Right renal pelvis (tissue), 4 donors: ENCODE measurements at regions not wholly inside any gene's neighbourhood (a gene's known extent, or its start where the extent isn't known, plus 50 kb on each side); places are given as distances from the start of the nearest gene placed in this dataset.
A peak's percentile ranks its signal among the peaks of the same experiment; 100 is the strongest.

ENCODE experiments used
- DNase-seq, 4 donors: peaks; one replicate each; pipeline ENCODE4 v3.0.0-alpha.2; 2013; ENCODE audit warnings: low read depth in 4 of 4, low spot score in 3 of 4, missing footprints in 1 of 4

DNA sequence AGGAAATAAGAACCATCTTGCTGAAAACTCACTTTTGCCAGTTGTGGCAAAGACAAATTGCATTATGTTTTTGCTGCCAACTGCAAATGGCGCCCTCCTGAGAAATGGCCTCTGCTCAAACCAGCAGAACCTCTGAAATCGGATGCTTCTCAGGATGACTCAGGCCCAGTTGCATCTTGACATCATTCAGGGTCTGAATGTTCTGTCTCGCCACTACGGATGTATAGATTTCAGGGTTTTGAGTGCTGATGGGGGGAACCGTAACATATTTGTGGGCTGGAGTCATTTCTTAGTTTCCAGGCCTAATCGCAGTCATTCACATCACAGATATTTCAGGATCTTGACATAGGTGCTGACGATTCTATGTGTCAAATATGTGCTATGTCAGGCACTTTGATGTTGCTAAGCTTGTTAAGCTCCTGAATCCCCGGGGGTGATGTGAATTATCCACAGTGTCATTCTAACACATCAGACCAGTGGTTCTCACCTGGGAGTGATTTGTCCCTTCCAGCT is 207.1 kb downstream of the NFATC2 start:
- no peak for DNase-seq

DNA sequence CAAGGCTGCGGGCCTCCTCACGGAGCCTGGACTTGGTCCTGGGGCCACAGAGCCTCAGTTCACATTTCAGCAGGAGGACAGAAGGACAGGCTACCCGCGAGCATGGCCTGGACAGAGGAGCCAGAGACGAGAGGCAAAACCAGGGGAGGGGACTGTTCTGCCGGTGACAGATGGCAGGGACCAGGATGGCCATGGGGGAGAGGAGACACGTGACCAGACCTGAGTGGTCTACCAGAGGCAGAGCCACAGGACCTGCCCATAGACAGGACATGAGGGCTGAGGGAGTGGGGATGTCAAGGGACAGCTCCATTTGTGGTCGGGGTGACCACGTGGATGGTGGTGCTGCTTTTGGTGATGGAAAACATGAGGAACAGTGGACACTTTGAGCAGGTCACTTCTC is 207.9 kb downstream of the NFATC2 start:
- DNase-seq = no peak

DNA sequence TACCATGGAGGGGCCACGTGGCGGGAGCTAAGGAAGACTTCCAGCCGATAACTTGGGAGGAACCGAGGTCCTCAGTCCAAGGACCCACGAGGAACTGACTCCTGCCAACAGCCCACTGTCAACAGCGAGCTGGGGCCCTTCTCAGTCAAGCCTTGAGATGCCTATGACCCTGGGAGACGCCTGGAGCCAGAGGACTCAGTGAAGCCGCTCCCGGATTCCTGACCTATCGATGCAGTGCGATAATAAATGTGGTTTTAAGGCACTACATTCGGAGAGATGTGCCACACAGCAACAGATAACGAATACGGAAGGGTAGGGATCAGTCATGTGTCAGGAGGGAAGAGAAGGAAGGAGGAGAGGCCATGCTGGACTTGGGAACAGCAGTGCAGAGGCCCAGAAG is 208.5 kb downstream of the NFATC2 start:
- no peak for DNase-seq

DNA sequence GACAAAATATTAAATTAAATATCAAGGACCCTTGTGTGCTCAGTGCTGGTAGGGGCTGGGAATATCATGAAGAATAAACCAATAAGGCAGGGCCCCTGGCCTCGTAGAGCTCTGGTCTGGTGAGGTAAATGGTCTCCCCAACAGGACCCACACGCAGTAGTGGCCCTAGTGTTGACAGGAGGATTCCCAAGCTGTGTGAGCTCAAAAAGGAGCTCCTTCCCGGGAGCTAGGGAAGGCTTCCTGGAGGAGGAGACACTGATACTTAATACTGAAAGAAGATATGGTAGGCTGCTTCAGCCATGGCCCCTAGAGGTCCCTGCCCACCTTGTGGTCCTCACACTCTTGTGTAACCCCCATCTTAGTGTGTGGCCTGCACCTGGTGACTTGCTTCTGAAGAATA is 209.1 kb downstream of the NFATC2 start:
- DNase-seq = no peak

DNA sequence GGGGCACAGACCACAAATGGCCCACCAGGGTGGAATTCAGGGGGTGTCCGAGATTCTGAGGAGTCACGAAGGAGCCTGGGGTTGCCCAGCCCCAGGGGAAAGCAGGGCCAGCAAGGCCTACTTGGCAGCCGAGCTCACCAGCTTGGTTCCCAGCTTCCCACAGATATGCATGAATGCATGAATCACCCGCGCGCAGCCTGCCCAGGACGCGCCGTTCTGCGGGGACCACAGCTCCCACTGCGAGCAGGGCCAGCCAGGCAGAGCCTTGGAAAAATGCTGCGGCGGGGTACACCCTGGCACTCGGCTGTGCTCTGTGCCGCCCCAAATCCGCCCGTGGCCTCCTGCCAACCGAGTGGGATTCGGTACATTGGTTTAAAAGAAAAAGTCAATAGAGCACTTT is 211.0 kb downstream of the NFATC2 start:
- DNase-seq = no peak

DNA sequence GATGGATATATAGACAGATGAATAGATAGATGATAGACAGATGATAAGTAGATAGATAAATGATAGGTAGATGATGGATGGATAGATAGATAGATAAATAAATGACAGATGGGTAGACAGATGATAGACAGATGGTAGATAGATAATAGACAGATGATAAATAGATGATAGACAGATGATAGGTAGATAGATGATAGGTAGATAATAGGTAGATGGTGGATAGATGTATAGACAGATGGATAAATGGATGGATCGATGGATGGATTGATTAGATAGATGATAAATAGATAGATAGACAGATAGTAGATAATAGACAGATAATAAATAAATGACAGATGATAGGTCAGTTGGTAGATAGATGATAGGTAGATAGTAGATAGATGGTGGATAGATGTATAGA is 212.7 kb downstream of the NFATC2 start:
- DNase-seq = no peak

DNA sequence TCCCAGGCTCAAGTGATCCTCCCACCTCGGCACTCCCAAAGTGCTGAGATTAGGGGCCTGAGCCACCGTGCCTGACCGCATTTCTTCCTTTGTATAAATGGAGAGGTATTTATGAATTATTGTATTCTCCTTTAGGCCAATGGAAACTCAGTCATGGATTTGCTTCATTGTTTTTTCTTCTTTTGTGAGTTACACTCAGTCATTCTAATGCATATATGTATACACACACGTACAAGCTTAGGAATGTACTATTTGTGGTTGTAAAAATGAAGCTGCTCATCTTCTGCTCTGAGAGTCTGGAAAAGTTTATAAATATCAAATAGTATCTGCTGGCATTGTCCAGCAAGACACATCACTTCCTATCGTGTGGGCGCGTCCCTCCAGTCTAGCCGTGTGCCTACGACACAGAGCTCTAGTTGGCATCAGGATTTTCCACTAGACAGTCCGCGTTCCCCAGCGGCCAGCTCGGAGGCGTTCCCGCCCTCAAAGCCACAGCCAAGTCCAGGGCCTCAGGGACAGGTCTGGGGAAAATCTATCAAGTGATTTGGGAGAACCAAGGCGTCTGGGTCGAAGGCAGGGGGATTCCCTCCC is 215.2 kb downstream of the NFATC2 start:
- DNase-seq = no peak

DNA sequence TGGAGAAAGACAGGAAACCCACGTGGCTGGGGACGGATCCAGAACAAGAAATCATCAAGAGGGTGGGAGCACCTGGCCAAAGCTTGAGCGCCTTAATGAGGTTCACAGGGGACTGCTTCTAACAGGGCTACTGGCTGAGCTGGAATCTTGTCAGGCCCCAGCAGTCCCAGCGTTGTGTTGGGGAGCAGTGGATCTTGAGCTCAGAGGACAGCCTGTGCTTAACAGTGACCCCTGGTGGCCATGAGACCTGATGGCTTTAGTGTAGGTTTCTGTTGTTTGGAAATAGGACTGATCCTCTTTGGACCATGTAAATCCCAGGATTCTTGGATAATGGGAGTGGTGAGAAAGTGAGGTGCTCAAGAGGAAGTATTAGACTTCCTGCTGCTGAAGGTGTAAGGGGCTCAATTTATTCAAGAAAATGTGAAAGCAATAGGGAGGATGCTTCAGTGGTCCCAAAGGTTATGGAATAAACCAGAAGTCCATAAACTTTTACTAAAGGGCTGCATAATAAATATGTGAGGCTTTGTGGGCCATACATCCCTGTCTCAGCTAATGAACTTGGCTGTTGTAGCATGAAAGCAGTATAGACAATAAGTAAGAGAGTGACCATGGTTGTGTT is 216.2 kb downstream of the NFATC2 start:
- DNase-seq = peak in 1 of 4 donors; percentile 25

DNA sequence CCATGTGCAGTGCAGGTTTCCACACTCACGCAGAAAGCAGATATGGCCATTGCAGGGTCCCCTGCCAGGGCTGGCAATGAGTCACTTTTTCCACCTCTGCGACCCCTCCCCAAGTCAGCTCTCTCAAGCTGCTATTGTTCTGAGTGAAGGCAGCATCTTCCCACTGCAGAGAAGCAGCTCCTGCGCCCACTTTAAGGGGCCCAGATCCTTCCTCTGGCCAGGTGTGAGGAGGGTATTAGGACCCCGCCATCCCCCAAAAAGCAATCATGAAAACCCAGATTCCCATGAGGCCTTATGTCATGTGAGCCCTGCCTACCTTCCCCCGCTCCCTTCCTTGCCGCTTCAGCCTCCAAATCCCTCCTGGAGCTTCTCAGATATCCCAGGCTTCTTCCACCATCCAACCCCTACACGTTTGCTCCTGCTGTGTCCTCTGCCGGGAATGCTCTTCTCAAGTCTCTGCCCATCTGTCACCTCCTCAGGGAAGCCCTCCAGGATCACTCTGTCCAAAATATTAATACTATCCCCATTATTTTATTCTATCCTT is 220.3 kb downstream of the NFATC2 start:
- no peak for DNase-seq

DNA sequence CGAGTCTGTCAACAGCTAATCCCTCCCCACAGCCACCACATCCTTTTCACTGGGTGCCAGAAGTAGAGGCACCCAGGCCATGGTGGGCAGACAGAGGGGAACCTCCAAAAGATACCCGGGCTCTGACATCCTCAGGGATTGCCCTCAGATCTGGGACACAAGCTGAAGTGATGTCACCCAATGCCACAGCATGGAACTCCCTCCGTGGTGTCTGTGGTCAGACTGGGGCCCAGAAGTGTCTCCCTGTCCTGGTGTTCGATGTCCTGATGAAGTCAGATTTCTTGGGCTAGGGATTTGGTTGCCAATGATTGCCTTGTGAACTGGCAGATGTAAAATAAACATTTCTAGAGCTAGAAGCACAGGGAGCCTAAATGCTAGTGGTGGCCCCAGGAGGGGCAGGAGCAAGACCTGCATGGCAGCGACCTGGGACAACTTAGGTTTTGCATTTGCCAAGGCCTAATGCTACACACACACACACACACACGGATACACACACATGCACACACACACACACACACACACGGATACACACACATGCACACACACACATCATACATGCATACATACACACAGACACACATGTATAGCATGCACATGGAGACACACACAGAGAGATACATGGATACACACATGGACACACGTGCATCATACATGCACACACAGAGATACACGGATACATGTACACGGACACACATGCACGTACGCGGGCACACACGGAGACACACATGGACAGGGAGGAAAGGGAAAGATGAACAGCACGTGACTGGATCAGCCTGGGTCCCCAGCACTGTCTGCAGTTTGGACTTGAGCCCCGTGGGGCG is 221.0 kb downstream of the NFATC2 start:
- no peak for DNase-seq

DNA sequence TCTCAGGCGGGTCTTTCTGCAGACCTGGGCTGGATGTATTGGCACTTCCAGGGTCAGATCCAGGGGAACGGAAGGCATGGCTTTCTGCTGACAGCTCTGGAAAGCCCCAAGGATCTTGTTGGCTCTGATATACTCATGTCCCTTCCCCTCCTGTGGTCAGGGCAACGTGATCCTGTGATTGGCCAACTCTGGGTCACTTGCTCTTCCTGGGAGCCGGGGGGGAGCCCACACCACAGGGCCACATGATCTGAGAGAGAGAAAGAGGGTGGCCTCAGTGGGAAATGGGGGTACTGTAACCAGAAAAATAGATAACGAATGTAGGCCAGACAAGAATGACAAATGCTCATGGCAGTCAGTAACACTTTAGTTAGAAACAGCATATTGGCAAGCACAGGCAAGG is 223.0 kb downstream of the NFATC2 start:
- DNase-seq = no peak

DNA sequence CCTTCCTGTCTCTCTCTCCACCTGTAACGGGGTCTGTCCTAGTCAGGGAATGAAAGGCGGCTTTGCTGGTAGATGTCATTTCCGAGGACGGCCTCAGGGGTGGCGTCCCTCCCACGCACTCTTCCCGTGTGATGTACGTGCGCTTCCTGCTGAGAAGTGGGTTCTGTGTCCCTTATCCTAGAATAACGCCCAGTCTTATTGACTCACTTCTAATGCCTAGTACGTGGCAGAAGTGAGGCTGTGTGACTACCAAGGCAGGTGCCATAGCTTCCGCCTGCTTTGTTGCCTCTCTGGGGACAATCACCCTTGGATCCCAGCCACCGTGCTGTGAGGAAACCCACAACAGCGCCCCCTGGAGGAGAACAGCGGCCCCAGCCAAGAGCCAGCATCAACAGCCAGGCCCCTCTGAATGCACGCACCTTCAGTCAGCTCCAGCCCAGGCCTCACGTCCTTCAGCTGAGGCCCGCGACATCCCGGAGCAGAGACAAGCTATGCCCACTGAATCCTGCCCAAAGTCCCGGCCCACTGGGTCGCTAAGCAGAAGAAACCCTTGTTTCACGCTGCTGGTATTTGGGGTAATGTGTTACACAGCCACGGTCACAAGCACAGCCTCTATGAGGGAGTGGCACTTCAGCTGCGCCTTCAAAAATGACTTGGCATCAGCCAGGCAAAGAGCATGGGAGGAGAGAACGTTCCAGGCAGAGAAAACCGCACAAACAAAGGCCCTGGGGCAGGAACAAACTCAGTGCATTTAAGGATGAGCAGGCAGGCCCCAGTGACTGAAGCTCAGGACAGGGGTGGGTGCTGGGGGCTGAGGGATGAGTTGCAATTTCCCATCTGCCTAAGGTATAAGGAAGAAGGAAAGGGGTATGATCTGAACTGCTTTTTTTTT is 224.2 kb downstream of the NFATC2 start:
- no peak for DNase-seq

DNA sequence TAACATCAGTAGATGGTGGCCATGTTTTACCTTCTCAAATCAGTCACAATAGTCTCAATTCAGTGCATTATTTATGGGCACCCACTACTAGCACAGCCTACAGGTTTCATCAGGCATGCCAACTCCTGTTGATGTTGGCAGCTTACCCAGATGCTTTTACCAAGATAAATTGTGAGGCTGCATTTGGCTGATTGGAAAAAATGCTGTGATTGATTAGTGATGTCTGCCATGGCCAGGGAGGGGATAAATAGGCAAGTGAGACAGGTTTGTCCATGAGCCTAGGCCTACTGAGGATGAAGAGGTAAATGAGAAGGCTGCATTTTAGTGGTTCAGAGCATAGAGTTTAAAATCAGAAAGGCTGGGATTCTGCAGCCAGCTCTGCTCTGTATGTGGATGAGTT is 227.1 kb downstream of the NFATC2 start:
- DNase-seq = no peak

DNA sequence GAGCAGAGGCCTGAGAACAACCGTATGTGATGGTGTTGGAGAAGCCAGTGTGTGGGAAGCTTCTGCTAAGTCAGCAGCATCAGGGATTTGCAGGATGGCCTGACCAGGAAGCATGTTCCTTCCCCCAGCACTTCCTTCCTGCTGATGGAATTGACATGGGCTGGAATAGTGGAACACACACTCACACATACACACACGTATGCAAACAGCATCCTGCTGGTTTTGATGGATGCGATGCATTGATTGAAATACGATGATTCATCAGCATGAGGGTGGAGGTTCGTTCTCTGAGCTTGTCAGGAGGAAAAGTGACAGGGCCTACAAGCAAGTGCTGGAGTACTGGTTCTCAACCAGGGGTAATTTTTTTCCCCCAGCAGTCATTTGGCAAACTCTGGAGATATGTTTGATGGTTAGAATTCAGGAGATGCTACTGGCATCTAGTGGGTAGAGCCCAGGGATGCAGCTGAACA is 229.1 kb downstream of the NFATC2 start:
- DNase-seq = no peak

DNA sequence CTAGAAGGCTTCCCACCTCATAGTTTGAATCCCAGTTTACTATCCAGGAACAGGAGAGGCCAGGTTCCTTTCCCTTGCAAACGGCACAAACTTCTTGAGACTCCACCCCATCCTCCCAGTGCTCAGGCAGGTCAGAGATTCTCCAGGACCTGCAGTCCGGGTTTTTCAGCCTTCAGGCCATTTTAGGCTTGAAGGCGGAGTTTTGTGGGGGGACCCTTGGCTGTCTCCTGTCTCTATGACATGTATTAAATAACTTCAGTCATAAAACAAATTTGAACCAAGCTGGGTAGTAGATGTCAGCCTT is 230.1 kb downstream of the NFATC2 start:
- DNase-seq = no peak

DNA sequence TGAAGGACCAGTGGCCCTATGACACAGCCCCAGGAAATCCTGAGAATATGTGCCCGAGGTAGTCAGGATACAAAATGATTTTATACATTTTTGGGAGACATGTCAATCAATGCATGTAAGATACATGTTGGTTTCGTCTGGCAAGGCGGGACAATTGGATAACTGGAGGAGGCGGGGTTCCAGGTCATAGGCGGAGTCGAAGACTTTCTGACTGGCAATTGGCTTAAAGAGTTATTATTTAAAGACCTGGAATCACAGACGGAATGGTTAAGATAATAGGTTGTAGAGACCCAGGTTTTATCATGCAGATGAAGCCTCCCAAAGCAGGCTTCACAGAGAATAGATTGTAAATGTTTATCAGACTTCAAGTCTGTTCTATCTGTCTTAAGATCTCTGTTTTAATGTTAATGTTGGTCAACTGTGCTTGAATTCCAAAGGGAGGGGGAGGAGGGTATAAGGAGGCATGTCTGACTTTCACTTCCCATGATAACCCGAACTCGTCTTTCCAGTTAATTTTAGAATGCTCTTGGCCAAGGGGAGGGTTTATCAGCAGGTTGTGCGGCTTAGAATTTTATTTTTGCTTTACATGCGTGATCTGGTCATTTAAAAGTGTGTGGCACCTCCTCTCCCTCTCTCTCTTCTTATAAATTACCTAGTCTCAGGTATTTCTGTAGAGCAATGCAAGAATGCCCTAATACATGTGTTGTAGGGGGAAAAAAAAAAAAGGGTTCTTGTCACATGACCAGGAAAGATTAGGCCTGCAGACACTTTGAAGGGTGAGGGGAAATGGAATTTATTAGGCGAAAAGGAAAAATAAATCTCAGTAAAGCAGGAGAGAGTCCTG is 230.7 kb downstream of the NFATC2 start:
- DNase-seq = no peak

DNA sequence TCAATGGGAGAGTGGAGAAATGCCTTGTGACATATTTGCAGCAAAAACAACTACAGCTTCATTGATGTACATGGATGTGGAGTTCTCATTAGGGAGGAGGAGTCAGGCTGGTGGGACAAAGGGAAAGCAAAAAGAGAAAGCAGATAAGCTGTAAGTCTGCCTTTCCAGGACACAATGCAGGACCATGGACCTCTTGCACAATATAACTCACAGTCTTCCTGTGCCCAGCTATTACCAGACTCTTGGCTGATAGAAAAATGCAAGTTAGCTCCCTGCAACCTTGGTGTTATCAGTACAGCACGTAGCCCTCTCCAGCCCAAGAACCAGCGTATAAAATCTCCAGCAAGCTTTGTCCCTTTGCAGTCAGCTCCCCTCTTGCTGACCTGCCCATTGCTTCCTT is 232.3 kb downstream of the NFATC2 start:
- DNase-seq = no peak

DNA sequence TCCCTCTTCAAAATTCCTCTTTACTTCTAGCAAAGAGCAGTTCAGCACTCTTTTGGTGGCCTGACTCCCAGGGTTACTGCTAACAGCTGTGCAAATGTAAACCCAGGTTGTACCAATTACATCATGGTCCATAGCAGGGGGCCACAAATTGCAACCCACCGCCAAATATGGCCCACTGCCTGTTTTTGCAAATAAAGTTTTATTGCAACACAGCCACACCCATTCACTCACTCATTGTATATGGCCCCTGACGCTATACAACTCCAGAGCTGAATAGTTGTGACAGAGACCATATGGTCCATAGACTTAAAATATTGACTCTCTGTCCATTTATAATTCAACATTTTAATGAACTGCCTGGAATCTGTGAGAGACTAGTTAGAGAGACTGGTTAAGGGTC is 233.4 kb downstream of the NFATC2 start:
- no peak for DNase-seq

DNA sequence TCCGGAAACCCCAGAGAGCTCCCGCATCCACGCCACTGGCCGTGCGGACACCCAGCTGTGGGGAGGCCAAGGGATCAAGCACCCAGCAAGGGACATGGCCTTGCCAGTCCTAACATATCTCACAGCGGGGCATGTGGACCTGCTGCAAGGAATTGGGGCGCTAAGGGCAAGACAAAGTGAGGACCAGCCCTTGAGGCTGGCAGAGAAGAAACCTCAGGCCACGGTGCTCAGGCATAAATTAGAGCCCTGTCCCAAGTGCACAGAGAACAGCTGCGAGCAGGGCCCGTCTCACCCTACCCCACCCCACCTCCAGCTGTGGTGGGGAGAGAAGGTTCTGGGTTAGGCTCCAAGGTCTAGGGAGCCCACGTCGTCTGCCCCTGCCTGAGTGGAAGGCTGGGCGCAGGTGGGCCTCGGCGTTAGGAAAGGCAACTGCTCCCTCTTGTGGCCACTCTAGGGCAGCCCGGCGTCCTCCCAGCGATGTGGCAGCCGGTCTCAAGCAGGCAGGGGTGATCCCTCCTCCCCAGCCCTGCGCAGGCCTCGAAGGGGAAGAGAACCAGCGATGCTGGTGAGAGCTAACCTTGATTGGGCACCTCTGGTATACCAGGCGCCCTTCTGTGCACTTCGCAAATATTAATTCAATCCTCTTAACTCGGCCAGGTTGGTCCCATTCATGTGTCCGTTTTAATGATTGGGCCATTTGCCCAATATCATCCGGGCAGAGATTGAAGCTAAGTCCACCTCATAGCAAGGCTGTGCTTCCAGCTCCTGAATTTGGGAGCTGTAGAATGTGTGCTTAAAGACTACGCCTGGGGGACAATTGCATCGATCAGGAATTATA is 235.8 kb downstream of the NFATC2 start:
- peak; percentile 37 to 72 (median 52) for DNase-seq
